HK-2 (cell line): ENCODE measurements at regions not wholly inside any gene's neighbourhood (a gene's known extent, or its start where the extent isn't known, plus 50 kb on each side); places are given as distances from the start of the nearest gene placed in this dataset.

Source experiments
- DNase-seq: peaks from one replicate; pipeline ENCODE4 v3.0.0-alpha.2; 2018; ENCODE audit not compliant: unreplicated experiment

DNA sequence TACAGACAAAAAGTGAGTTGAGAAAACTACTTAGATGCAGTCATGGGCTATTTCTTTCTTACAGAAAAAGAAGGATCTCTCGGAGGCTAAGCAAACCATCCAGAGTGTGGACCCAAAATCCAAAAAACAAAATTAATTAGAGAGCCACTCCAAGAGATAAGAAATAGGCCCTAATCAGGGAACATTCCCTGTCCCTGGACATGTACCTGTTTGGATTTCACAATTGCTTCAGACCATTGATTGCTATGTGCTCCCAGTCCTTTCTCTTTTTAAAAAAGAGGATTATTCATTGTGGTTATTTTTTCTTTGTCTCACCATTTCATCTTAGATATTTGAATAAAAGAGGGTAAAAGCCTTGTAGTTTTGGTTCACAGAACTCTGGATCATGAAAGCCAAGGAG is 549.9 kb downstream of the ETNK1 start:
- DNase-seq: no peak

DNA sequence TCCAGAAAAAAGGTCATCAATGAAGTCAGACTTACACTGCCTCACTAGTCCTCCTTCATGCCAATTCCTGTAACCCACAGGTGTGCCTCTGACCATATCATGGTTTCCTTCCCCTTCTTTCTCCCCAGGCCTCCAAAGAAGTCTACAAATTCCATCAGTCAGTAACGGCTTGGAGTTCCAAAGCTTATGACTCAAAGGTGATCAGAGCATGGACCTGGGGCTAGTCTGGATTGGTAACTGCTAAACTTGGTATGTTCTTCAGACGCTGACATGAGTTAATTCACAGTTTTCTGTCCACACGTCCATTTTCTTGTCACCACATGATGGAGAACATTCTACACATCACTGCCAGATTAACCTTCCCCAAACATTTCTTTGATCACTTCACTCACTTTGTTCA is 560.4 kb downstream of the ETNK1 start:
- no peak for DNase-seq

DNA sequence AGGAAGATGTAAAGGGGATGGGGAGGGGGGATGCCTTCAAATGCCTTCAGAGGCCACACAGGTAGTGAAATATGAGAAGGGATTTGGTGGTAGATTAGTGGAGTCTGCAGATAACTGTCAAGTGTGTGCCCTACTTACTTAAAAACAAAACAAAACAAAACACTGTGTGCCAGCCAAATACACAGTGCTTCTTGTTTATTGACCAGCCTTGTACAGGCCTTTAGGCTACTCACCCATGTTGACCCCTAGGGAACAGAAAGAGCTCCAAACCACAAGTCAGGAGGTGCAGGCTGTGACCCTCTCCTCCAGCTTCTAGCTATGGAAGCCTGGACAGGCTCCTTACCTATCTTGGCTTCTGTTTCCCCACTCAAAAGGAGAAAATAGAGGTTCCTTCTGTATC is 562.0 kb downstream of the ETNK1 start:
- DNase-seq: no peak

DNA sequence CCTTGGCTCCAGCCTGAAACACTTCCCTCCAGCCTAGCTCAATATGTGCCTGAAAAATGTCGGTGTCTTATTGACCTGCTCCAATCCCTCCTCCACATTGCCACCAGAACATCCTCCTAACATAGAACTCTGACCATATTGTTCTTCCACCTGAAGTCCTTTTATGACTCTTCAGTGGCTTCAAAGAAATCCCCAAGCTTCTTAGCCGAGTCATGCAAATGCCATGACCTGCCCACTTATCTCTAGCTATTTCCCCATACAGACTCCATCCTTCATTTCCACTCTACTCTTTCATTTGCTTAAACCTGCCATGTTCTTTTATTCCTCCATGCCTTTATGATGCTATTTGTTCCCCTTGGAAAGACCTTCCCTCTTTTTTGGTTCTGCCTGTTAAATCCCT is 568.6 kb downstream of the ETNK1 start:
- DNase-seq: no peak

DNA sequence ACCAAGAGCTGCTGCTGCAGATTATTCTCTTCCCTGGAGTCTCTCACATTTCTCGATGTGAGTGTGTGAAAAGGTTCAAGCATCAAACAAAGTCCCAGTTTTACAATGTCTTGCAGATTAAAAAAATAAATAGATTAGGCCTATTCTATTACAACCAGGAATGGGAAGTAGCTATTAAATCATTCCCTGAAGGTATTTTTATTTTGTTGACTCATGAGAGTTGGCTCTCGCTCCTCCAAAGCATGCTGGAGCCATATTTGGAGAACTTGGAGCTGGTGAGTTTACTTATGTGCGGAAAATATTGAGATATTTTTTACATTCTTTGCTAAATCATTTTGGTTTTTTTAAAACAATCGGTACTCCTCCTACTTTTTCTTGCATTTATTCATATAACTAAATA is 572.3 kb downstream of the ETNK1 start:
- DNase-seq: no peak

DNA sequence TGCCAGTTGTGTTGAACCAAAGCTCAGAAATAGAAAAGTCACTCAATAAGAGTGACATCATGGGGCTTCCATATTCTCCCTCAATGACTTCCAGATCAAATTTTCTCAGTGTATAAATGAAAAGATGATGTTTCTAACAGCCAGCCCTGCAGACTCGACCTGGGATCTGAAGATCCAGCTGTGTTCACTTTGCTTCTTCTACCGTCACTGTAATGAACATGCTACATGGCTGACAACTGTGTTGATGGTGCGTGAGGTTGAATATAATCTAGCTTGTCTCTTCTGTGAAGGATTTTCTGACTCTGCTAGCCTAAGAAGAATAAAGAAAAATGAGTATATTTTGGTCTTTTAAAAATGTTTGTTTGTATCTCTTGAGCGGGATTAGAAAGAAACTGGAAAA is 577.8 kb downstream of the ETNK1 start:
- DNase-seq: no peak

DNA sequence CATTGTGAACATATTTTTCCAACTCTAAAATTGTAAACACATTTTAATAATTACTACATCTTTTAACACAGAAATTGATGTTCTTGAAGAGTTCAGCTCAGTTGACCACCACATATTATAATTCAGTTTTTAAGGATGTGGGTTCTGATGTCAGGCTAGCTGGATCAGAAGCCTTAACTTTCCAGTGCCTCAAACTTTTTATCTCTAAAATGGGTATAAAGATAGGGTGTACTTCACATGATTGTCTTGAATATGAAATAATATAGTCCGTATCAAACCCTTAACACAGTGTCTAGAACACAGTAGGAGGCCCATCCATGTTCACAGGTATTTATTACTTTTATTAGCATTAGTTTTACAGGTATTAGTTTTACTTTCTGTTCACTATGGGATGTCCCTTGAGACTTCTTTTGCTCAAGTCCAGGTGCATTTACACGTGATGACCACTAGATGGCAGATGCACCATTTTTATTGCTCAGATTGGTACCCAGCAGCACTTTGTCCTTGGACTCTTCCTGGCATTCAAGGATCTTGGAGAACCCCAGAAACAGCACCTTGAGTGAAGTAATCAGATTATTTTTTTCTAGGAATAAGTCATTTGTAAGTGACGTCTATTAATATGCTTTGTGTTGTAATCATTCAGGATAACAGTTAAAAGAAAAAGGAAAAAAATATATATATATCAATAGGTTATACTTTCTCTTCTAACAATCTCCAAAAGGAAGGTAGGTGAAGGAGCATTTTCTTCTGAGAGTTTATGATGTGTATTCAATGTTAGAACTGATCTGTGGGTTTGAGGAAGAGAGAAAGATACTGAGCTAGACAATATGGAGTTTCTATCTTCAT is 580.2 kb downstream of the ETNK1 start:
- no peak for DNase-seq

DNA sequence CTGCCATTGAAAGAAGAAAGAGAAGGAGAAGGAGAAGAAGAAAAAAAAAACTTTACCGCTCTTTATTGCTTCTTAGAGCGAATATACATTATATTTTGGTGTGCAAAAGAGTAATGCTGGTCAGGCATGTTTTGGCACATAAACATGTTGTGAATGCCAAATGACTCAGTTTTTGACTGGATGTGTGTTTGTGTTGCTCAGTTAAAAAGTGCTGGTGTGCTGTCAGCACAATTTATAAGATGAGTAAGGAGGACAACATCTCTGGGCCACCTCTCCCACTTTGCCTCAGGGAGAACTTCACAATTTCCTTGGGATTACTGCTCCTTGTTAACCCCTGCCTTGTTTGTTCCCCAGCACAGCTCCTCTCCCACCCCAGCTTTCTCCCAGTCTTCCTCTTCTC is 584.8 kb downstream of the ETNK1 start:
- DNase-seq: no peak

DNA sequence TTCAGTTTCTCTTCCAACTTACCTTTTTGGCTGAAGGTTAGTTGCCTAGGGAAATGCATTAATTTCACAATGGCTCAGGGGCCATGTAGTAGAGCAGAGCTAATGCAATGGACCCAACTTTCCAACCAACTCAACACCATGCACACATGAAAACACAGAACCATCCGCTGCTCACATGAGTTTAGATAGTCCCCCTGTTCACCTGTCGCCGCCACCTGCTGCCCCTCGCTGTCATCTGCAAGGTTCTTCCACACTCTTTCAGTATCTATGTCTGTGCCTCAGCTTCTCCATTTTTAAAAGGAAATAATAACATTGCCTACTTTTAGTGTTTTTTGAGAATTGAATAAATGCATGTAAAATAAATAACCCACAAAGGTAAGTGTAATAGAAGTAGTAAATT is 585.6 kb downstream of the ETNK1 start:
- DNase-seq: no peak

DNA sequence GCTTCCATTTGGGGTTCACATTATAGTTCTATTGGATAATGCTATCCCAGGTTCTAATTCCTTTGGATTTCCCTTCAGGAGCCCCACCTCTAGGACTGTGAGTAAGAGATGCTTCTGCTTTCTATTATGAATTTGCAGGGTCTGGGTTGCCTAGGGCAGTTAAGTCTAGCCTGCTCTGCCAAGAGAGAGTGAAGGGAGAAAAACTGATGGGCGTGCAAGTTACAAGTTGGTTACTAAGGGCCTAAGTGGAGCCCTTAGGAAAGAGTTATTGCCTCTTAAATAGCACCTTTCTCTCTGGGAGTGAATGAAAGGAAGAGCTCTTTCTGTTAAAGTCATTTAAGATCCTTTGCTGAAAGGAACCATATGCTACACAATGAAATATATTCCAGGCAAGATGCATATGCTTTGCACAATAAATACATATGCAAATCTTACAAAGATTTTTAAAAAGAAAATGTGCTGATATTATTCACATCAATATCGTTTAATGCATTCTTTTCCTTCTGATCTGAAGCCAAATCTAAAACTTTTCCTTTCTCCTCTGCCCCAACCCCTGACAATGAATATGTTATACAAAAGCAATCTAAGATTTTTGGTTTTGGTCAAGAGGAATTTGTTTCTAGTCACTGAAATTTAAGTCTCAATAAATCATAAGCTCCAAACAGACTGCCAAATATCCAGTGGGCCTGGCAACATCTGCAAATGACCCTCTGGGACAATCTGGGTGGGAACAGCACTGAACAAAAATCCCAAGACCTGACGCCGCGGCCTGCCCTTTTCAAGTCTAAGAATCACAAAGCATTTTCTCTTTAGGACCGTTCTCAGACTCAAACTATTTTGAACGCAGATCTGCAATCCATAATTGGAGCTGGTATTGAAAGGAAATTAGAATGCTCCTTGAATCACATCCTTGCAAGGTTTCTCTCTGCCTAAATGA is 586.7 kb downstream of the ETNK1 start:
- no peak for DNase-seq

DNA sequence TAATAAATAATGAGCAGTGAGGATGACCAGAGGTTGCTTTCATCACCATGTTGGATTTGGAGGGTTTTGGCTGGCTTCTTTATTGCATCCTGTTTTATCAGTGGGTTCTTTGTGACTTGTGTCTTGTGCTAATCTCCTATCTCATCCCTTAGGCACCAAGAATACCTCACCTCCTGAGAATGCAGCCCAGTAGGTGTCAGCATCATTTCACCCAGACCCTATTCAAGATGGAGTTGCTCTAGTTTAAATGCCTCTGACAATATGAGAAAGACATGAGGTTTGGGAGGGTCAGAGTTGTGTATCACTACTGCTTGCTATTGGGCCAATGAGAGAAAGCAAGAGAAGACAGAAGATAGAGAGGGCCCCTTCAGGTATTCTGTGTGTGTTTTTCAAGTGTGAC is 592.2 kb downstream of the ETNK1 start:
- DNase-seq: no peak

DNA sequence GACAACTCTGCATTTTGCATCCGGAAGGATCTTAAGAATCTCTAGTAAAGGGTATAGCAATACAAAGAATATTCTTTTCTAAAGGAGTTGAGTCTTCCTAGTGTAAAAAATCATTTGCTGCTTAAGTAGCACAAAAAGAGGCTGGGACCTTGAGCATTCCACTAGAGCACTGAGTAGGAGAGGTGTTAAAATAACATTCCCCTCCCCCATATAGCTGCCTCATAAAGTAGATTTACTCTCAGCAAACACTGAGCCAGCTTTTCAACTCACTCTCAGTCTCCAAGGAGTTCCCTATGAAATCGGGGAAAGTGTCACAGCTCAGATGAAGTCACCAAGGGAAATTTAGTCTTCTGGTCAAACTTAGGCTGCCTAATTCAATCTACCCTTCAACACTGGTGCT is 592.7 kb downstream of the ETNK1 start:
- no peak for DNase-seq

DNA sequence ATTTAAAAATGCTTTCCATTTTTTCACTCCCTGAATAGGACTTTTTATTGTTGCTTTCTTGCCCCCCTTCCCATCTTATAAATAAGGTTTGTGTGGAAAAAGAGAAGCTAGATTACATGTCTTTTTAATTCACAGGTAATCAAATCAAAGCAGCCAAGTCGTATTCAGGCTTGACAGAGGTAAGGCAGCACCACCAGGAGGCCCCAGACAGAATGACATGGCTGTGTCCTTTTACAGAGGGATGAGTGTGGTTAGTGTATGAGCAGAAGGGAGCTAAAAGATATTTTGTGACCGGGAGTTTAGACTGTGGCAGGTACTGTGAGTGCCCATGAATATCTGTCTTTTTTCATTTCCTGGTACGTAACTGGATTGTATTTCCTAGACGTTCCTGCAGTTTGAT is 596.1 kb downstream of the ETNK1 start:
- DNase-seq: no peak

DNA sequence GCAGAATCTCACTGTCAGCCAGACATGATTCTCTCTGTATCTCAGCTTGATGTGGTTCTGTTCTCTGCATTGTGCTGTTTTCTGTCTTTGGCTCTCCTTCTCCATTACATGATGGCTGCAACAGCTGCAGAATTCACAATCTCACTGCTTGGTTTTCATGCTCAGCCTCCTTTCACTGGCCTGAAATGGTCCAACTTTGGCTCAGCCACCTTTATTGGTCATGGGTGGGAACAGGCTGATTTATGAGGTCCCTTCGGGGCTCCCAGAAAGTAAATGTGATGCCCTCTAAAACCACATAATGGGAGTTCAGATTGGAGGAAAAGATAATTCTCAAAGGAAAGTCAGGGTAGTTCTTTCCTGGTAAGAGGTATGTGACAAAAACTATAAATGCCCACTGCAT is 597.0 kb downstream of the ETNK1 start:
- DNase-seq: no peak

DNA sequence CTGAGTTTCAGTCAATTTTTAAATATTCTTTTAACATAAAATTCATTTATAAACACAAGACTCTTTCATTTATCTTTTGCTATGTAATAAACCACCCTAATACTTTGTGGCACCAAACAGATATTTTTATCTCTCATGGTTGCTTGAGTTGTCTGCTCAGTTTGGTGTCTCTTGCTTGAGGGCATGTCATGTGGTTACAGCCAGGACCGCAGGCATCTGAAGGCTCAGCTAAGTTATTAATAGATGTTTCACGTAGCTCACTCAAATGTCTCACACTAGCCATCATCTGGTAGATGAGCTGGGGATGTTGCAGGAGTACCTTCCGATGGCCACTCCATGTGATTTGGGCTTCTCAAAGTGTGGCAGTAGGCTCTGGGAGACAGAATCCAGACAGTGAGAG is 597.8 kb downstream of the ETNK1 start:
- no peak for DNase-seq

DNA sequence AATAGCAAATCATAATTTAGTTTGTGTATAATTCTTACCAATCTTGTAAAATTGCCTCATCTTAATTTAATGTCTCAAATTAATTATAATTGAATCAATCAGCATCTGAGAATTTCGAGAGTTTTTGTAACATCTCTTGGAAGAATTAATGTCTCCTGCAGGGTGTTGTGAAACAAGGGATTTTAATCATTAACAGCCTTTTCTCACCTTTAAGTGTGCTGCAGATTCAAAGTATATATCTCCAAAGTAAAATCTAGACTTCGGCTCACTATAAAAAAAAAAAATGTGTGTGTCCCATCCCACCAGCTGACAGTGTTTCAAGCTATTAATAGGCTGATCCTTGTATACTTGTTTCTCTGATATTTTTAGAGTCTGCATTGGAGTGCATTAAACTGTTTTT is 603.1 kb downstream of the ETNK1 start:
- no peak for DNase-seq

DNA sequence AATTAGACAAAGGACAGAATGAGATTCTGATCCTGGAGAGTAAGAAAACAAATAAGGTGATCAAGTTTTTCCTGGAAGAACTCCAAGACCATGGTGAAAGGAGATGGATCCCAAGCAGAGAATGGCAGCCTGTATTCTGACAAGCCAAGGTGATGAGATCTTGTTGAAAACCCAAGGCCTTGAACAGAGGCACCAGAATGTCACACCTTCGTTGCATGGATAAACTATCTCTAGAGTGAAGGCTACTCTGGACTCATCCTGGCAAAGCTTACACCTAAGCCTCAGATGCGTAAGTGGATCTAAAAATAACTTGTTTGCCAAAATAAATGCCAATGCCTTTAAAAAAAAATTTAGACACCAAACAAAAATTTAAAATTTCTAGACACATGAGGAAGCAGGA is 605.9 kb downstream of the ETNK1 start:
- no peak for DNase-seq

DNA sequence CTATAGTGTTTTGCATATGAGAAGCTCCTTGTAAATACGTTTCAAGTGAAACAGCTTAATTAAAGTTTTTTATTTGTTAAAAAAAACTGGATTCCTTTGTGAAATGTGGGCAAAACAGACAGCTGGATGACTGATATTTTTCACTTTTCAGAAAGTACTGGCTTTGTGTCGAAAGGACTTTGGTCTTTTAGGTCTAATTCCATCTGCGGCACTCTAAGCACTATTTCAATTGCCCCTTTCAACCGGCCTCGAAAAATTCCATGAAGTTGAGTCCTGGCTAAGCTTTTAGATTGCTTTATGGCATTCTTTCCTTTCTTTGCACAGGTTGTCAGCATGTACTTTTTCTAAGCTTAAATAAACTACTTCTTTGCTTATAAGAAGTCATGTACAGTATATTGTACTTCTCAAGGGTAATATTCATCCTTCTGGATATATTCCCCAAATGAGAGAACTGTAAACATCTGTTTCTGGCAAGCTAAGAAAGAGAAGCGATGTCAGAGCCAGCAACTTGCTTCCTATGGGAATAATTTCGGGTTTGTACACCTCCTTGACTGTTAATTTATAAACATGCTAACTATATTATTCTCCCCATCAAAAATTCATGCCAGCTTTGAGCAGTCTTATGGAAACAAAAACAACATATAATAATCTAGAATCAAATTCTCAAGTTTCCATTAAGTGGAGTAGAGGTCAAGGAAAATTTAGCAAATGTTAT is 611.3 kb downstream of the ETNK1 start:
- DNase-seq: no peak

DNA sequence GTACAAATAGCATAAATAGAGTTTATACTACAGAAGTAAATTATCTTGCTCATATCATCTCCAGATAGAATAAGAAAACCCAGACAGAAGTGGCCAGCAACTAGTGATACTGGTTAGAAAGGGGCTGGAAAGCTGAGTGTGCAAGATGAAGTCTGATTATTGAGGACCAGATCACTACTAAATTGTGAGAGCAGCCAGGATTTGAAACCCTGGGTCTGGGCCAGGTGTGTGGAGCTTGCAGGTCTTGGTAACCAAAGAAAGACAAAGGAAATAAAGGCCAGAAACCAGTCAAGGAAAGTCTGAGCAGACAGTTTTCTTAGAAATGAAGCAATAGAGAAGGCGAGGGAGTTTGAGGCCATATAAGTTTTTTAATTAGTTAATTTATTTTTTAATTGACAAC is 611.8 kb downstream of the ETNK1 start:
- DNase-seq: no peak

DNA sequence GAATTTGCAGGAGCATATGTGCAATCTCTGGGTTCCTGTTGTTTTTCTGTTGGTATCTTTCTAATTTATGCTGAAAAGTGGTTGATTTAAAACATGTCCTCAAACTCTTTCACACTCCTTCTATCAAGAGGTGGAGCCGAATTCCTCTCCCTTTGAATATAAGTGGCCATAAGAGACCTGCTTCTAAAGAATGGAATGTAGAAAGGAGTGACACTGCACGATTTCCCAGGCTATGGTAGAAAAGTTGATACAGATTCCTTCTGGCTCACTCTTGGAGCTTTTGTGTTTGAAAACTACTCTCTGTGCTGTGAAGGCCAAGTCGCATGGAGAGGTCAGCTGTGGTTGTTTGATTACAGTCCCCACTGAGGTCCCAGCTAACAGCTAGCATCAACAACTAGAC is 613.2 kb downstream of the ETNK1 start:
- DNase-seq: no peak

DNA sequence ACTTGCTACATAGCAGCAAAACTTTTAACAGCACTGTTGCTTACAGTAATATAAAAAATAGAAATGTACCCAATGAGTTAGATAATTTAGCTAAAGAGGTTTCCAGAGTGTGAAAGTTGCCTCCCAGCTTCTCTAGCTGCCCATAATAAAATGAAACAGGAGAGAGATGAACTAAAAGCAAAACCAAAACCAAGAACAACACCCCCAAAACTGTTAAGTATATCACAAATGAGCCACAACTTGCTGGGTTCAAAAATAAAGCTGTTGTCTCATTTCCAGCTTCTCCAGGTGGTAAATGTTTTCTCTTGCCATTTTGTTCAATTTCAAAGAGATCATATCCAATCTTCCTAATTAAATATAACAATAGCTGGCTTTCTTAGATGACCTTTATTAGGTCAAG is 614.0 kb downstream of the ETNK1 start:
- no peak for DNase-seq

DNA sequence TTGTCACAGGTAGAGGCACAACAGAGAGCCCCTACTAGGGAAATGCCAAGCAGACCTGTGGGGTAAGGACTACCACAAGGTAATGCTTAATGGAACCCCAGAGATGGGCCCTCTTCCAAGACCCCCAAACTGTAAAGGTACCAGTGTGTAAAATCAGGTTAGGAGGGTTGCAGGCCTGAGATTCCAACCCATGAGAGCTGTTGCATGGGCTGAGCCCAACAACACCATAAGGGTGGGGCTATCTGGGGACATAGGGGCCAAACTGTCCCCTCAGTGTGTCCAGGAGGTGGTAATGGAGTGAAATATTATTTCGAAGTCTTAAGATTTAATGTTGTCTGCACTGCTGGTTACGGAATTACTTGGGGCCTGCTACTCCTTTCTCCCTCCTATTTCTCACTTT is 620.2 kb downstream of the ETNK1 start:
- DNase-seq: no peak
